Activated T-helper 17 cell treated with anti-CD3 and anti-CD28 coated beads, Interleukin-2, amount 50 U/mL, for 72 hours (primary cell): ENCODE measurements at regions not wholly inside any gene's neighbourhood (a gene's known extent, or its start where the extent isn't known, plus 50 kb on each side); places are given as distances from the start of the nearest gene placed in this dataset.

Experiments
- ATAC-seq: fragments of 150-1000 bp; cut with Tn5 transposase; replicated peaks from 2 replicates; pipeline ENCODE4 v1.10.0; 2021; ENCODE audit warnings: mild to moderate bottlenecking, moderate library complexity
- H3K27ac Mint-ChIP-seq: one replicate; pipeline ENCODE4 v1.8.0; 2022; ENCODE audit warnings: mixed read lengths
- H3K27me3 Mint-ChIP-seq: one replicate; pipeline ENCODE4 v1.8.0; 2022; ENCODE audit warnings: mixed read lengths
- H3K36me3 Mint-ChIP-seq: one replicate; pipeline ENCODE4 v1.8.0; 2022; ENCODE audit warnings: low read depth, mild to moderate bottlenecking, mixed read lengths
- H3K4me1 Mint-ChIP-seq: one replicate; pipeline ENCODE4 v1.8.0; 2022; ENCODE audit warnings: mixed read lengths
- H3K4me3 Mint-ChIP-seq: one replicate; pipeline ENCODE4 v1.8.0; 2022; ENCODE audit warnings: mild to moderate bottlenecking, mixed read lengths
- H3K9me3 Mint-ChIP-seq: one replicate; pipeline ENCODE4 v1.8.0; 2022; ENCODE audit warnings: mixed read lengths

GRCh38 chr12:131613186-131613585, 97.7 kb upstream of the SFSWAP start:
- no peak for ATAC-seq
- H3K27me3 Mint-ChIP-seq: peaks cover 3% of the 10 kb centered on the region
- no peaks in the 10 kb centered on the region for H3K36me3 Mint-ChIP-seq

GRCh38 chr12:131613678-131614077, 97.2 kb upstream of the SFSWAP start:
- H3K4me1 Mint-ChIP-seq: no peaks in the 10 kb centered on the region
- H3K9me3 Mint-ChIP-seq: no peaks in the 10 kb centered on the region
- H3K36me3 Mint-ChIP-seq: no peaks in the 10 kb centered on the region
- ATAC-seq: no peak
- H3K4me3 Mint-ChIP-seq: no peak overlapping the region
- H3K27me3 Mint-ChIP-seq: peaks cover 3% of the 10 kb centered on the region
- H3K27ac Mint-ChIP-seq: no peak overlapping the region

More at GRCh38 chr12:131613186-131613585, 97.7 kb upstream of the SFSWAP start:
- H3K4me1 Mint-ChIP-seq: peaks cover 1% of the 10 kb centered on the region
- no peak overlapping the region for H3K27ac Mint-ChIP-seq
- no peak overlapping the region for H3K4me3 Mint-ChIP-seq
- H3K9me3 Mint-ChIP-seq: no peaks in the 10 kb centered on the region

- peaks cover 11% of the 10 kb centered on the region for H3K27me3 Mint-ChIP-seq
- H3K27ac Mint-ChIP-seq: no peak overlapping the region
- H3K36me3 Mint-ChIP-seq: no peaks in the 10 kb centered on the region
Measured at GRCh38 chr12:131615326-131616042, 95.4 kb upstream of the SFSWAP start.

GRCh38 chr12:131616043-131616700, 94.7 kb upstream of the SFSWAP start:
- H3K4me1 Mint-ChIP-seq: no peaks in the 10 kb centered on the region
- H3K36me3 Mint-ChIP-seq: no peaks in the 10 kb centered on the region
- H3K27ac Mint-ChIP-seq: no peak overlapping the region
- no peak overlapping the region for H3K4me3 Mint-ChIP-seq
- no peak for ATAC-seq
- peaks cover 11% of the 10 kb centered on the region for H3K27me3 Mint-ChIP-seq
- H3K9me3 Mint-ChIP-seq: no peaks in the 10 kb centered on the region

More at GRCh38 chr12:131615326-131616042, 95.4 kb upstream of the SFSWAP start:
- Mint-ChIP-seq H3K4me3 (no peak overlapping the region), H3K4me1 (no peaks in the 10 kb centered on the region), H3K9me3 (no peaks in the 10 kb centered on the region)
- no peak for ATAC-seq

- Mint-ChIP-seq H3K9me3 (no peaks in the 10 kb centered on the region), H3K36me3 (no peaks in the 10 kb centered on the region), H3K4me3 (no peak overlapping the region), H3K4me1 (no peaks in the 10 kb centered on the region), H3K27me3 (peaks cover 11% of the 10 kb centered on the region), H3K27ac (no peak overlapping the region)
- no peak for ATAC-seq
Measured at GRCh38 chr12:131616738-131617137, 94.2 kb upstream of the SFSWAP start.

DNA sequence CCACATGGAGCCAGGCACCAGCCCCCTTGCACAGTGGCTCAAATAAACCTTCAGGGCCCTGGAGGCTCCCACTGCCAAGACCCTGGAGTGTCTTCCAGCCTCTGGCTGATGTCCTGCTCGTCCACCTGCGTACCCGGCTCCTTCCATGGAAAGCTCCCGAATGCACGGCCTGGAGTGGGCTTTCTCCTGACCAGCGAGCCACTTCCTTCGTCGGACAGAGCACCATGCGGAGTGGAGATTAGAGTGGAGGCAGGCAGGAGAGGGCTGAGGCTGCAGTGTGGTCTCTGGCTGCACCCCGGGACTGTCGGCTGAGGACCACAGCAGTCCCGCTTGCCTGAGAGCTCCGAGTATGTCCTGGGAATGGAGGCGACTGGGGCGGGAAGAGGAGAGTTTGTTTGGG, 93.7 kb upstream of the SFSWAP start:
- H3K4me1 Mint-ChIP-seq: no peaks in the 10 kb centered on the region
- H3K27ac Mint-ChIP-seq: no peak overlapping the region
- no peak for ATAC-seq
- H3K4me3 Mint-ChIP-seq: no peak overlapping the region
- H3K36me3 Mint-ChIP-seq: no peaks in the 10 kb centered on the region
- peaks cover 11% of the 10 kb centered on the region for H3K27me3 Mint-ChIP-seq
- H3K9me3 Mint-ChIP-seq: no peaks in the 10 kb centered on the region

DNA sequence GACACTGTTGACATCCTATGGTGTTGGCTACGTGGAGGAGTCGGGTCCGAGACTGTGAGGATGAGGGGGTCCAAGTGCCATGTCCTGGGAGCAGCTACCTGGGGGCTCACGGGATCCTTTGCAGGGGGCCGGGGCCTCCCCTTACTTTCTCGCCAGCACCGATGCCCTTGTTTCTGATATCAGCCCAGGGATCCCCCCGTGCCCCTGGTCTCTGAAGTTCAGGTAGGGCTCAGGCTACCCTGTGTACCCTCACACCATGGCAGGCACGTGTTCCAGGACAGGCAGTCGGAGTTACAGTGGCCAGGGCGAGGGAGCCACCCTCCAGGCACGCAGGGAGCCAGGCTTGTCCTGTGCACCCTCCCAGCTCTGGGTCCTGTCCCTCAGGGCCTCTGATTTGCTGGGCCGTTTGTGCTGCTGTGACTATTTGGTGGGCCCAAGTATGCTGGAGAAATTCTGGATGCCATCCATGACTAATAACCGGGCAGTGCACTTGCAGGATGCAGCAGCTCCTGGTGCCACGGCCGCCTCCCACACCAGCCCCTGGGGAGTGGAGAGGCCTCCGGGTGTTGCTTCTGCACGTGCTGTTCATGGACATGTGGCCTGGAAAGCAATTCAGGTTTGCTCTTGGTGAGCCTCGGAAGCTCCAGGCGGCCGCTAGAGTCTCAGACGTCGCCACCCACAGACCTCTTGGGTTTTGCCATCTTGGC, 93.1 kb upstream of the SFSWAP start:
- ATAC-seq: no peak
- peaks cover 11% of the 10 kb centered on the region for H3K27me3 Mint-ChIP-seq
- H3K36me3 Mint-ChIP-seq: no peaks in the 10 kb centered on the region
- H3K4me3 Mint-ChIP-seq: no peak overlapping the region
- H3K27ac Mint-ChIP-seq: no peak overlapping the region
- no peaks in the 10 kb centered on the region for H3K4me1 Mint-ChIP-seq
- H3K9me3 Mint-ChIP-seq: no peaks in the 10 kb centered on the region

DNA sequence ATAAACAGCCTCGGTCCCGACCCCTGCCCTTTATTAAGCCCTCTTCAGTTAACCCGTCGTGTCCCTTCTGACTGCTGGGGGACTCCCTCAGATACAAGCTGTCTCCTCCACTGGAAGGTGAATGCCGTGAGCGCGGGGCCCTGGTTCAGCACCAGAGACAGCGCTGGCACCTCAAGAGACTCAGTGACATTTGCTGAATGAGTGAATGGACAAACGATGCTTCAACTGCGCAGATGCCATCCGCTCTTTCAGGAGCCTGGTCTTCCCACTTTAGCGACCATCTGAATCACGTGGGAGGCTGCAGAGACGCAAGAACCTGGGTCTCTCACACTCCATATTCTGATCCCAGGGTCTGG, 92.6 kb upstream of the SFSWAP start:
- H3K27ac Mint-ChIP-seq: no peak overlapping the region
- no peaks in the 10 kb centered on the region for H3K36me3 Mint-ChIP-seq
- no peaks in the 10 kb centered on the region for H3K4me1 Mint-ChIP-seq
- ATAC-seq: no peak
- no peak overlapping the region for H3K4me3 Mint-ChIP-seq
- peaks cover 11% of the 10 kb centered on the region for H3K27me3 Mint-ChIP-seq
- no peaks in the 10 kb centered on the region for H3K9me3 Mint-ChIP-seq

DNA sequence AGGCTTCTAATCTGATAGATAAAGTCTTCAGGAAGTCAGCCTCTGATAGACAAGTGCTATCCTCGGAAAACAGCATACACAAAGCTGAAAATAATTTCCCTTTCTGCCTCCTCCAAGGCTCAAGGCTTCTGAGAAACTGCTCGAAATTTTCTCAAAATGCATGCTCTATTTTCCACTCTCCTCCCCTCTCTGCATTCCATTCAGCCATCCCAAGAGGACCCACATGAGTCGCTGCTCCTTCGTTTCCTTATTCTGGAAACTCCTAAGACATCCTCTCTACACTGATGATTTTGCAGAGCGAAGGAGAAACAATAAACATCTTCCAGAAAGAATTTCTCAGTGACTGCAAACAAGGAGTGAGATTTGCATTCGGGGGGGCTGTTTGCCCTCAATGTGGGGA, 92.2 kb upstream of the SFSWAP start:
- H3K4me3 Mint-ChIP-seq: no peak overlapping the region
- H3K4me1 Mint-ChIP-seq: no peaks in the 10 kb centered on the region
- H3K36me3 Mint-ChIP-seq: no peaks in the 10 kb centered on the region
- H3K9me3 Mint-ChIP-seq: no peaks in the 10 kb centered on the region
- H3K27me3 Mint-ChIP-seq: peaks cover 11% of the 10 kb centered on the region
- no peak for ATAC-seq
- H3K27ac Mint-ChIP-seq: no peak overlapping the region

DNA sequence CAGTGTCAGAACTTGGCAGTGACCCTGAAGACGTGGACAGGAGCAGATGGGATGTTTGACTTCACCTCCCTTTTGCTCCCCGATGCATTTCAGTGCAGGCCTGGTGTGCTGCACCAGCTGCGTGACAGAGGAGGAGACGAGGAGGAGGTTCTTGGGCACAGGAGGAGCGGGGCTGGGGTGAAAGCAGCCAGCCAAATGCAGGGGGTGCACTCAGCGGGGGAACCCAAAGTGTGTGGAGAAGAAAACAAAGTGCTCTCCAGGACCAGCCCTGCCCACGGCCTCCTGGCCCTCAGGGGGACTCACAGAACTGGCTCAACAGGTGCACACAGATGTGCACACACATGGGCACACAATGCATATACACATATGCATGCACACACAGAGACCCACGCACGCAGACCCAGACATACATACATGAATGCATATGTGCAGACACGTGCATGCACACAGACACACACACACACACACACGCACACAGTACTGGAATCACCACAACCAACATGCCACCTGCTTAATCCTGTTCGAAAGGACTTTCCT, 91.7 kb upstream of the SFSWAP start:
- Mint-ChIP-seq H3K4me1 (no peaks in the 10 kb centered on the region), H3K4me3 (no peak overlapping the region), H3K9me3 (no peaks in the 10 kb centered on the region), H3K27me3 (peaks cover 11% of the 10 kb centered on the region), H3K27ac (no peak overlapping the region), H3K36me3 (no peaks in the 10 kb centered on the region)
- no peak for ATAC-seq

- no peak overlapping the region for H3K4me3 Mint-ChIP-seq
- H3K4me1 Mint-ChIP-seq: no peaks in the 10 kb centered on the region
- no peak for ATAC-seq
- peaks cover 11% of the 10 kb centered on the region for H3K27me3 Mint-ChIP-seq
- H3K9me3 Mint-ChIP-seq: no peaks in the 10 kb centered on the region
- H3K36me3 Mint-ChIP-seq: no peaks in the 10 kb centered on the region
- no peak overlapping the region for H3K27ac Mint-ChIP-seq
Measured at GRCh38 chr12:131619736-131620506, 91.0 kb upstream of the SFSWAP start.

GRCh38 chr12:131620520-131620919, 90.4 kb upstream of the SFSWAP start:
- ATAC-seq: no peak
- H3K9me3 Mint-ChIP-seq: no peaks in the 10 kb centered on the region
- no peak overlapping the region for H3K27ac Mint-ChIP-seq
- H3K4me1 Mint-ChIP-seq: no peaks in the 10 kb centered on the region
- no peak overlapping the region for H3K4me3 Mint-ChIP-seq
- H3K27me3 Mint-ChIP-seq: peaks cover 11% of the 10 kb centered on the region
- H3K36me3 Mint-ChIP-seq: no peaks in the 10 kb centered on the region

- no peak overlapping the region for H3K4me3 Mint-ChIP-seq
- peaks cover 11% of the 10 kb centered on the region for H3K27me3 Mint-ChIP-seq
- no peaks in the 10 kb centered on the region for H3K4me1 Mint-ChIP-seq
- H3K27ac Mint-ChIP-seq: no peak overlapping the region
- no peaks in the 10 kb centered on the region for H3K36me3 Mint-ChIP-seq
- H3K9me3 Mint-ChIP-seq: no peaks in the 10 kb centered on the region
- ATAC-seq: no peak
Measured at GRCh38 chr12:131620946-131621681, 89.8 kb upstream of the SFSWAP start.
